Lower leg skin (tissue), 4 donors: ENCODE measurements at regions not wholly inside any gene's neighbourhood (a gene's known extent, or its start where the extent isn't known, plus 50 kb on each side); places are given as distances from the start of the nearest gene placed in this dataset.

ENCODE experiments used
- DNase-seq, 2 donors: peaks; one replicate each; pipeline ENCODE4 v3.0.0-alpha.2; 2019; ENCODE audit warnings: low spot score in 2 of 2
- H3K4me3 ChIP-seq: fragments of 200-600 bp; sonication (generic); 2 replicates; pipeline ENCODE4 v1.5.1; 2017; ENCODE audit warnings: mild to moderate bottlenecking, low read depth; ENCODE audit not compliant: poor library complexity, severe bottlenecking
- POLR2A ChIP-seq, 2 donors: fragments of 450-650 bp; IDR thresholded peaks; one replicate each; pipeline ENCODE4 v1.6.1; 2016 to 2017; ENCODE audit warnings: antibody characterized with exemption in 2 of 2, mild to moderate bottlenecking in 1 of 2, moderate library complexity in 1 of 2
- WGBS, 2 donors: methylation state at CpG; one replicate each; pipeline ENCODE4 v1.1.5; 2018; 5-methylcytosine and 5-hydroxymethylcytosine counted together
- intact Hi-C: fragments of 100-400 bp; cut with DNase I; formaldehyde crosslinking; loops from one replicate; pipeline ENCODE4 v1.15.0; 2023; ENCODE audit warnings: low total_unique reads
- TF ChIP-seq, protein P1 (sequence below), 3 donors: fragments of 450-650 bp; IDR thresholded peaks; one replicate each; pipeline ENCODE4 v1.5.1; 2016; ENCODE audit warnings: antibody characterized with exemption in 3 of 3, mild to moderate bottlenecking in 3 of 3, moderate library complexity in 2 of 3

DNA sequence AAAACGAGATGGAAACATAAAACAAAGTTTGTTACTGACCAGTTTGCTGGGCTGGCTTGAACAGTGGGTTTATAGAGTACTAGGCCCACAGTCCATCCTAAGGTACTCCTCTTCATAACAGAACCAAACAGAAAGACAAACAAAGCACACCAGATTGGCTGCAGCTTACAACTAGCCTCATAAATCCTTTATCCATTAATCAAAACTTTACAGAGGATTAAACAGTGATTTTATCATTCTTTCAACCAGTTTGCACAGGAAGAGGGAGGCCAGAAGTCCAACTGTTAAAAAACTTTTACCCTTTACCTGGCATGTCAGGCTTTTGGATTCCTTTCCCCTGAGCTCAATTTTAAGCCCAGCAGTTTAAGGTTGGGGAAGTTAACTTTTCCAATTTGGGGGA, 1467.6 kb downstream of the MAT2B start:
- DNase-seq = no peak
- H3K4me3 ChIP-seq = no peak overlapping the region
- TF ChIP-seq POLR2A (IDR thresholded peaks at IDR 0.05) = no peak
- TF ChIP-seq, protein P1, sequence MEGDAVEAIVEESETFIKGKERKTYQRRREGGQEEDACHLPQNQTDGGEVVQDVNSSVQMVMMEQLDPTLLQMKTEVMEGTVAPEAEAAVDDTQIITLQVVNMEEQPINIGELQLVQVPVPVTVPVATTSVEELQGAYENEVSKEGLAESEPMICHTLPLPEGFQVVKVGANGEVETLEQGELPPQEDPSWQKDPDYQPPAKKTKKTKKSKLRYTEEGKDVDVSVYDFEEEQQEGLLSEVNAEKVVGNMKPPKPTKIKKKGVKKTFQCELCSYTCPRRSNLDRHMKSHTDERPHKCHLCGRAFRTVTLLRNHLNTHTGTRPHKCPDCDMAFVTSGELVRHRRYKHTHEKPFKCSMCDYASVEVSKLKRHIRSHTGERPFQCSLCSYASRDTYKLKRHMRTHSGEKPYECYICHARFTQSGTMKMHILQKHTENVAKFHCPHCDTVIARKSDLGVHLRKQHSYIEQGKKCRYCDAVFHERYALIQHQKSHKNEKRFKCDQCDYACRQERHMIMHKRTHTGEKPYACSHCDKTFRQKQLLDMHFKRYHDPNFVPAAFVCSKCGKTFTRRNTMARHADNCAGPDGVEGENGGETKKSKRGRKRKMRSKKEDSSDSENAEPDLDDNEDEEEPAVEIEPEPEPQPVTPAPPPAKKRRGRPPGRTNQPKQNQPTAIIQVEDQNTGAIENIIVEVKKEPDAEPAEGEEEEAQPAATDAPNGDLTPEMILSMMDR (IDR thresholded peaks at IDR 0.05) = no peak
- 29 to 40% methylated on average over 1 of the region's 1 CpG for WGBS, 2 donors
- intact Hi-C loops = no loop called here

DNA sequence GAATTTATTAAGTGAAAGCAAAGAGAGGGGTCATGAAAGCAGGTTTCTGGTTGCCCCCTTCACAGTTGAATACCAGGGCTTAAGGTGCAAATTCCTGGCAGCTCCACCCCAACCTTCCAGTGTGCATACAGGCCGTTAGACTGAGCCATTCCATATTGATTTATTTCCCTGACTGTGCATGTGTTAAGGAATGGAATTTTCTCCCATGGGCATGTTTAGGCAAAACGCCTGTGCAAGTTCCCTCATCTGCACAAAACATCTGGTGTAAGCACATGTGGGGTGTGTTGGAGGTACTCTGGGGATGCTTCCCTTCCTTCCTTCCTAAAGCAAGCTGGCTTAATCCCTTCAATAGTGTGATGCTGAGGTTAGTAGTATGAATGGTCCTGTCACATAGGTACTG, 1470.6 kb downstream of the MAT2B start:
- no peak for DNase-seq
- H3K4me3 ChIP-seq = no peak overlapping the region
- intact Hi-C loops = no loop called here
- 11 to 34% methylated on average over 2 of the region's 2 CpGs for WGBS, 2 donors
- no peak for TF ChIP-seq POLR2A (IDR thresholded peaks at IDR 0.05)
- TF ChIP-seq, protein P1 (IDR thresholded peaks at IDR 0.05) = no peak

DNA sequence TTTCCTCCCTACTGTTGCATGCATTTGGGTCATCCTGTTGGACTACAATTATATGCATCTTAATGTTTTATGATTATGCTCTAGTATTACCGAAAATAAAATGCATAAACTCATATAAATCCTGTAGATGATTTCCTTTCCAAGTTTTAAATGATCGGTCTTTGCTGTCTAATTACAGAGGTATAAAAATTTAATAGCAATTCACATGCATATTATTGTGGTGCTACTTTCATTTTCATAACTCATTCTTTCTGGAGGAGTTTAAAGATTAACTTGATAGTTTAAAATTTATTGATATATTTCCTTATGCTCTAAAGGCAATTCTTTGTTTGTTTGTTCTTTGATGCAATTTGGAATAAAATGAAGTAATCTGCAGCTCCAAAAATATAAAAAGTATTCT, 1475.1 kb downstream of the MAT2B start:
- WGBS, 2 donors = 70 to 79% methylated on average over 2 of the region's 2 CpGs
- no peak for DNase-seq
- TF ChIP-seq, protein P1 (IDR thresholded peaks at IDR 0.05) = no peak
- no peak for TF ChIP-seq POLR2A (IDR thresholded peaks at IDR 0.05)
- intact Hi-C loops = no loop called here
- no peak overlapping the region for H3K4me3 ChIP-seq

DNA sequence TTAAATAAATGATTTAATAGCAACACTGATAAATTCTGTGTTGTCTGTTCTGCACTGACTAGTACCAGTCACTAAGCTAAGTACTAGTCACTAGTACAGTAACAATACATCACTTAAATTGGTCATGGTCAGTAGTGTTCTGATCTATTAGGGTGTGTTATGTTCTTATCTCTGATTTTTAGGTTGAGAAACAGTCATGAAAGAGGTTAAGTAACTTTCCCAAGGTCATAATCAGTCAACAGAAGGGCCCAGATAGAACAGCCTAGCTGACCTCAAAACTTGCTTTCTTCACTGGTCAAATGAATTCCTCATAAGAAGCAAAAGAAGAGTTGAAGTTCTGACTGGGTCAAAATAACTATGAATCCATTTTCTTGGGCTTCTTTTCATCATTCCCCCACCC, 1492.7 kb downstream of the MAT2B start:
- intact Hi-C loops = no loop called here
- no peak overlapping the region for H3K4me3 ChIP-seq
- TF ChIP-seq POLR2A (IDR thresholded peaks at IDR 0.05) = no peak
- TF ChIP-seq, protein P1 (IDR thresholded peaks at IDR 0.05) = no peak
- DNase-seq = no peak

DNA sequence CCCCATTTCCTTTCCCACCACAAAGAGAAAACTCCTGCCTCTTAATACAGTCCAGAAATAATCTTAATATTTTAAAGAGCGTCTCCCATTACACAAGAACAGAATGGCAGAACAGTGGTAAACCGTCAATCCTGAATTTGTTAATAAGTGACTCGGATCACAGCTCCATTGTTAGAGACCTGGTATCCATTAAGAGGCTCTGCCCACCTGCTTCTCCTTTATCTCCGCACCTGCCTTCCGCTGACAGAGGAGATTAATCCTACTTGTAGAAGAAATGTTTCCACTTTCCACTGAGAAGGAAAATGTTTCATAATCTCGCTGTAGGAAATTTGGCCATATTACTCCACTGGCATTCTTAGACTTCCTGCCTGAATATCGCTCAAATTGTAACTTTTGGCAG, 1493.2 kb downstream of the MAT2B start:
- intact Hi-C loops = no loop called here
- 83% methylated on average over 7 of the region's 7 CpGs for WGBS, 2 donors
- no peak for TF ChIP-seq POLR2A (IDR thresholded peaks at IDR 0.05)
- TF ChIP-seq, protein P1 (IDR thresholded peaks at IDR 0.05) = no peak
- no peak for DNase-seq
- H3K4me3 ChIP-seq = no peak overlapping the region

DNA sequence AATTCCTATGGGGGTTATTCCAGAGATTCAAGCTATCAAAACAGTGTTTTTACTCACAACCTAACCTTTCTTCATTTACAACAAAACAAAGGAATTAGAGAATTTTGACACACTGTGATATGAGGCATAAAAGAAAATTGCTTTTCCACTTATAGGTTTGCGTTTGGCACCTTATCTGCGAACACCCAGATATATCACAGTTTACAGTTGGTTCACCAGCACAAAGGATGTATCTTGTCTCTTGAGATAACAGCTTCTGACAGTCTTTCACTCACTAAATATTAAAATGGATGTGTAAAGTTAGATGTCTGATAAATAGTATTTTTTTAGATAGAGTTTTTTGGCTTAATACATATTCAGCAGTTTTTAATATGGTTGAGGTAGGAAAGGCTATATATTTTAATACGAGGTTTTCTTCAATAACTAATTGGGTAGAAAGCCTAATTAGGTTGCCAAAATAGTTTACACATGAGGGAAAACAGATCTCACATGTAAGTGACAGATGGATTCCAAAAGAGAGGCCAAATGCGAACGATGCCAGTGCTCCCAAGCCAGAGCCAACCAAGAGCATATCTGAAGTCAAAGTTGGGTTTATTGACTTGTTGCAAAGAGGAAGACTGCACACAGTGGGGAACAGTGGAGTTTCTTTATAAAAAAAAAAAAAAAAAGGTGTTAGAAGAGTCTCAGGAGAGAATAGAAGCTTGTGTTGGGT, 1495.2 kb downstream of the MAT2B start:
- WGBS, 2 donors = 75 to 82% methylated on average over 5 of the region's 5 CpGs
- intact Hi-C loops = no loop called here
- DNase-seq = no peak
- no peak for TF ChIP-seq POLR2A (IDR thresholded peaks at IDR 0.05)
- TF ChIP-seq, protein P1 (IDR thresholded peaks at IDR 0.05) = no peak
- H3K4me3 ChIP-seq = no peak overlapping the region
